ENCODE measurements at regions not wholly inside any gene's neighbourhood (a gene's known extent, or its start where the extent isn't known, plus 50 kb on each side); places are given as distances from the start of the nearest gene placed in this dataset.
"Not testable (repeated sequence)": the region's sequence is repeated elsewhere in the genome, so short reads cannot be mapped to it uniquely, and the experiment has no call there.

DNA sequence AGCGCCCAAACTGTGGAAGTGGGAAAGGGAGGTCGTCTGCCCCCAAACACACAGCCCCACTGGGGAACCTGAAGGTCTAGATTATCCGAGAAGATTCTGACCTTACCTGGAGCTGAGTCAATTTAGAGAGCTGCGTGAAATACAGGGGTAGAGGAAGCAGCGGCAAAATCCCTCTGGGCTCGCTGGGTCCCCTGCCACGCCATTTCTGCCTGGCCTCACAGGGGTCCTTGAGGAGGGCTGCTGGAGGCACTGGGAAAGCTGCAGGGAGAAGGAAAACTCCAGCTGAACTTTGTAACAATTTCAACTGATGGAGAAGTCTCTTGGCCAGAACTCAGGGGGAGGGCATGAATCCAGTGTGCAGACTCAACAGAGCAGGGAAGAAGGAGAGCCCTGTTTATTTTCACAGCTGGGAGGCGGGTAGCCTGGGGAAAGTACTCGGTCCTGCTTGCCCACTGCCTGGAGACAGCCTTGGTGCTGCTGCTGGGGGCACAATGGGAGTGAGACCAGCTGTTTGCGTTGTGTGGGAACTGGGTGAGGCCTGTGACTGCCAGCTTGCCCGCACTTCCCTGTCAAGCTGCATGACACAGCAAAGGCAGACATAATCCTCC is 93.2 kb upstream of the MAPK10 start:
- Histone ChIP-seq H3K9me3 (ENCODE audit: insufficient read depth, low read depth) (no peaks in the 10 kb centered on the region), H3K9me2 (ENCODE audit: insufficient read depth) (no peaks in the 10 kb centered on the region), H3K27ac (peak overlapping the region; percentile 78), H2AFZ (no peak overlapping the region; the same call in 1 of the 2 replicates), H3K4me2 (peak overlapping the region; percentile 75), H3K36me3 (ENCODE audit: low read depth) (no peaks in the 10 kb centered on the region), H3K79me2 (ENCODE audit: low read depth) (no peaks in the 10 kb centered on the region), H3K4me3 (peak overlapping the region; percentile 42; the same call in 1 of the 2 replicates), H3K4me1 (replicated peaks; ENCODE audit: insufficient read depth) (peaks cover 42% of the 10 kb centered on the region), H3F3A (ENCODE audit: insufficient read depth, low read depth) (peaks cover 14% of the 10 kb centered on the region), H3K27me3 (ENCODE audit: insufficient read depth, low read depth) (no peaks in the 10 kb centered on the region), H4K20me1 (ENCODE audit: insufficient read depth) (no peaks in the 10 kb centered on the region)
- peak; percentile 62 to 73 for DNase-seq
- CTCF ChIA-PET, result interaction anchor here (0.6 kb wide), 2 partner anchors 124 to 632 kb away, joined by 3 to 11 read pairs; no protein-coding TSS in a partner anchor
- POLR2A ChIA-PET (ENCODE audit: unreplicated experiment), result interaction anchor here (0.6 to 0.7 kb wide), 3 partner anchors 46 to 439 kb away, joined by 3 to 10 read pairs (median 3); no protein-coding TSS in a partner anchor
- no TSS peak for BruUV-seq (replicated peaks)
- TF ChIP-seq EZH2 (IDR thresholded peaks at IDR 0.05; ENCODE audit: low read depth), result no peak
- TF ChIP-seq, protein P1, sequence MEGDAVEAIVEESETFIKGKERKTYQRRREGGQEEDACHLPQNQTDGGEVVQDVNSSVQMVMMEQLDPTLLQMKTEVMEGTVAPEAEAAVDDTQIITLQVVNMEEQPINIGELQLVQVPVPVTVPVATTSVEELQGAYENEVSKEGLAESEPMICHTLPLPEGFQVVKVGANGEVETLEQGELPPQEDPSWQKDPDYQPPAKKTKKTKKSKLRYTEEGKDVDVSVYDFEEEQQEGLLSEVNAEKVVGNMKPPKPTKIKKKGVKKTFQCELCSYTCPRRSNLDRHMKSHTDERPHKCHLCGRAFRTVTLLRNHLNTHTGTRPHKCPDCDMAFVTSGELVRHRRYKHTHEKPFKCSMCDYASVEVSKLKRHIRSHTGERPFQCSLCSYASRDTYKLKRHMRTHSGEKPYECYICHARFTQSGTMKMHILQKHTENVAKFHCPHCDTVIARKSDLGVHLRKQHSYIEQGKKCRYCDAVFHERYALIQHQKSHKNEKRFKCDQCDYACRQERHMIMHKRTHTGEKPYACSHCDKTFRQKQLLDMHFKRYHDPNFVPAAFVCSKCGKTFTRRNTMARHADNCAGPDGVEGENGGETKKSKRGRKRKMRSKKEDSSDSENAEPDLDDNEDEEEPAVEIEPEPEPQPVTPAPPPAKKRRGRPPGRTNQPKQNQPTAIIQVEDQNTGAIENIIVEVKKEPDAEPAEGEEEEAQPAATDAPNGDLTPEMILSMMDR (conservative IDR thresholded peaks at IDR 0.05), result no peak
- intact Hi-C loops (cut with micrococcal nuclease; ENCODE audit: unreplicated experiment), result no loop called here

DNA sequence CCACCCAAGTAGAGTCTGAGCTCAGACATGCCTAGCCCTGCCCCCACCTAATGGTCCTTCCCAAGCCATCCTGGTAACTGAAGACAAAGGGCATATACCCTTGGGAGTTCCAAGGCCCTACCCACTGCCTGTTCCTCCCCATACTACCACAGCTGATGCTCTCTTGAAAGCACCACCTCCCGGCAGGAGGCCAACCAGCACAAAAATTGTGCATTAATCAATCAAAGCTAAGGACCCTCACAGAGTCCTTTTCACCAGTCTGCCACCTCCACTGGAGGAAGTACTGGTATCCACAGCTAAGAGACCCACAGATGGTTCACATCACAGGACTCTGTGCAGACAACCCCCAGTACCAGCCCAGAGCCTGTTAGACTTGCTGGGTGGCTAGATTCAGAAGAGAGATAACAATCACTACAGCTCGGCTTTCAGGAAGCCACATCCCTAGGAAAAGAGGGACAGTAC is 93.8 kb upstream of the MAPK10 start:
- not testable (repeated sequence) for H3K9me2 ChIP-seq (ENCODE audit: insufficient read depth)
- H3K27ac ChIP-seq, result peak overlapping the region; percentile 78

DNA sequence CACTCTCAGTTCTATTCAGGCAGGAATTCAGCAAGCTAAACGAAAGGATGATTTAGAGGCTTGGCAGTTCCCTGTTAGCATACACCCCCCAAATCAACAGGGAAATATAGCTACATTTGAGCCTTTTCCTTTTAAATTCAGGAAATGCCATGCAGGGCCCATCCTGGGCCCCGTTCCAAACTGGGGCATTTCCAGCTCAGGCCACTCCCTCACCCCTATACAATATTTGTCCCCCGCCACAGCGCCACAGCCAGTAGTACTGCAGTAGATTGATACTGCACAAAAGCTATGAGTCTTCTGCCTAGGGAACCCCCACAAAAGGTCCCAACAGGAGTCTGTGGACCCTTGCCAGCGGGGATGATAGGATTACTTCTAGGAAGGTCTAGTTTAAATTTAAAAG is 102.0 kb upstream of the MAPK10 start:
- Histone ChIP-seq H3K4me3 (no peak overlapping the region), H3K4me1 (replicated peaks; ENCODE audit: insufficient read depth) (no peaks in the 10 kb centered on the region), H4K20me1 (ENCODE audit: insufficient read depth) (no peaks in the 10 kb centered on the region), H3K36me3 (ENCODE audit: low read depth) (no peaks in the 10 kb centered on the region), H3F3A (ENCODE audit: insufficient read depth, low read depth) (no peaks in the 10 kb centered on the region), H3K4me2 (no peak overlapping the region), H3K27ac (no peak overlapping the region), H3K9me2 (ENCODE audit: insufficient read depth) (no peaks in the 10 kb centered on the region), H3K79me2 (ENCODE audit: low read depth) (no peaks in the 10 kb centered on the region), H3K9me3 (ENCODE audit: insufficient read depth, low read depth) (no peaks in the 10 kb centered on the region), H3K27me3 (ENCODE audit: insufficient read depth, low read depth) (no peaks in the 10 kb centered on the region), H2AFZ (no peak overlapping the region)
- no TSS peak for BruUV-seq (replicated peaks)
- no peak for DNase-seq
- ChIA-PET POLR2A (ENCODE audit: unreplicated experiment) (no interaction called here), CTCF (no interaction called here)
- intact Hi-C loops (cut with micrococcal nuclease; ENCODE audit: unreplicated experiment), result no loop called here
- TF ChIP-seq EZH2 (IDR thresholded peaks at IDR 0.05; ENCODE audit: low read depth), result no peak

More for the DNA sequence above, 93.8 kb upstream of the MAPK10 start:
- BruUV-seq (replicated peaks); H3K36me3 ChIP-seq (ENCODE audit: low read depth); H3K27me3 ChIP-seq (ENCODE audit: insufficient read depth, low read depth); H4K20me1 ChIP-seq (ENCODE audit: insufficient read depth); H2AFZ ChIP-seq; H3K9me3 ChIP-seq (ENCODE audit: insufficient read depth, low read depth); H3K79me2 ChIP-seq (ENCODE audit: low read depth); H3K4me3 ChIP-seq: not testable (repeated sequence)
- ChIA-PET CTCF (interaction anchor here (0.6 kb wide), 2 partner anchors 125 to 633 kb away, joined by 3 to 11 read pairs; no protein-coding TSS in a partner anchor), POLR2A (ENCODE audit: unreplicated experiment) (interaction anchor here (0.6 to 0.7 kb wide), 2 partner anchors 45 to 114 kb away, joined by 3 to 10 read pairs; no protein-coding TSS in a partner anchor)
- Histone ChIP-seq H3K4me2 (peak overlapping the region; percentile 70), H3F3A (ENCODE audit: insufficient read depth, low read depth) (peaks cover 14% of the 10 kb centered on the region), H3K4me1 (replicated peaks; ENCODE audit: insufficient read depth) (peaks cover 42% of the 10 kb centered on the region)
- peak; percentile 66 to 85 for DNase-seq
- intact Hi-C loops (cut with micrococcal nuclease; ENCODE audit: unreplicated experiment), result loop anchor here (1.0 kb wide), 1 partner anchor 438 kb away; no protein-coding TSS in a partner anchor

DNA sequence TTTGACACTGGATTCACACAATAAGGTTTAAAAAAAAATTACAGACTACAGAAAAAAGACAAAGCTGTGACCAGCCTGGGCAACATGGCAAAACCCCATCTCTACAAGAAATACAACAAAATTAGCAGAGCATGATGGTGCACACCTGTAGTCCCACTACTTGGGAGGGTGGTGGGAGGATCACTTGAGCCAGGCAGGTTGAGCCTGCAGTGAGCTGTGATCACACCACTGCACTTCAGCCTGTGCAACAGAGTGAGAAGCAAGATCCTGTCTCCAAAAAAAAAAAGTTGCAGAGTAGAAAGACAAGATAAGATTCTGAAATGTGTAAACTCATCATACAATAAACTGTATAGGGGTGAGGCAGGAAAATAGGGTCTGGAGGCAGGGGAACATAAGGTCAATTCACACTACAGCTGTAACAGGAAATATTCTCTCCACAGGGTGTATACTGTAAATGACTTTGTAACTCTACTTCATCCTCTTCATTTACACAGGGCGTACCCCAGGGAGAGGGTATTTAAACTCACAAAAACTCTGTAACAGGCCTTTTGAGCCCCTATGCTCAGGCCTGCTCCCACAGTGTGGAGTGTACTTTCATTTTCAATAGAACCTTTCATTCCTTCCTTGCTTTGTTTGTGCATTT is 112.6 kb upstream of the MAPK10 start:
- no peaks in the 10 kb centered on the region for H3K9me3 ChIP-seq (ENCODE audit: insufficient read depth, low read depth)
- H3K79me2 ChIP-seq (ENCODE audit: low read depth), result no peaks in the 10 kb centered on the region
- ChIA-PET CTCF (no interaction called here), POLR2A (ENCODE audit: unreplicated experiment) (no interaction called here)
- TF ChIP-seq, protein P1 (conservative IDR thresholded peaks at IDR 0.05), result no peak
- TF ChIP-seq EZH2 (IDR thresholded peaks at IDR 0.05; ENCODE audit: low read depth), result no peak
- H3F3A ChIP-seq (ENCODE audit: insufficient read depth, low read depth), result no peaks in the 10 kb centered on the region
- no peaks in the 10 kb centered on the region for H3K36me3 ChIP-seq (ENCODE audit: low read depth)
- no peaks in the 10 kb centered on the region for H3K27me3 ChIP-seq (ENCODE audit: insufficient read depth, low read depth)
- no TSS peak for BruUV-seq (replicated peaks)
- no peaks in the 10 kb centered on the region for H3K9me2 ChIP-seq (ENCODE audit: insufficient read depth)
- H4K20me1 ChIP-seq (ENCODE audit: insufficient read depth), result no peaks in the 10 kb centered on the region
- no peak overlapping the region for H3K4me2 ChIP-seq
- DNase-seq, result no peak
- intact Hi-C loops (cut with micrococcal nuclease; ENCODE audit: unreplicated experiment), result no loop called here
- H3K27ac ChIP-seq, result no peak overlapping the region
- no peak overlapping the region for H2AFZ ChIP-seq
- no peaks in the 10 kb centered on the region for H3K4me1 ChIP-seq (replicated peaks; ENCODE audit: insufficient read depth)
- H3K4me3 ChIP-seq, result no peak overlapping the region

DNA sequence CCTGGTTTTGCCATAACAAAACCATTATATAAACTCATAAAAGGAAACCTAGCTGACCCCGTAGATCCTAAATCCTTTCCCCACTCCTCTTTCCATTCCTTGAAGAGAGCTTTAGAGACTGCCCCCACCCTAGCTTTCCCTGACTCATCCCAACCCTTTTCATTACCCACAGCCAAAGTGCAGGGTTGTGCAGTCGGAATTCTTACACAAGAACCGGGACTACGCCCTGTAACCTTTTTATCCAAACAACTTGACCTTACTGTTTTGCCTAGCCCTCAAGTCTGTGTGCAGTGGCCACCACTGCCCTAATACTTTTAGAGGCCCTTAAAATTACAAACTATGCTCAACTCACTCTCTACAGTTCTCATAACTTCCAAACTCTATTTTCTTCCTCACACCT is 116.0 kb upstream of the PTPN13 start:
- H3K27me3 ChIP-seq (ENCODE audit: insufficient read depth, low read depth); H3K9me3 ChIP-seq (ENCODE audit: insufficient read depth, low read depth); H3F3A ChIP-seq (ENCODE audit: insufficient read depth, low read depth); H3K4me1 ChIP-seq (replicated peaks; ENCODE audit: insufficient read depth); H3K79me2 ChIP-seq (ENCODE audit: low read depth); H3K9me2 ChIP-seq (ENCODE audit: insufficient read depth); CTCF ChIA-PET; H3K36me3 ChIP-seq (ENCODE audit: low read depth); DNase-seq; POLR2A ChIA-PET (ENCODE audit: unreplicated experiment); H3K4me2 ChIP-seq; H4K20me1 ChIP-seq (ENCODE audit: insufficient read depth); intact Hi-C loops (cut with micrococcal nuclease; ENCODE audit: unreplicated experiment); H2AFZ ChIP-seq; BruUV-seq (replicated peaks); H3K27ac ChIP-seq; H3K4me3 ChIP-seq: not testable (repeated sequence)
